Psoas muscle (tissue), 7 donors: ENCODE measurements at regions not wholly inside any gene's neighbourhood (a gene's known extent, or its start where the extent isn't known, plus 50 kb on each side); places are given as distances from the start of the nearest gene placed in this dataset.
A peak's percentile ranks its signal among the peaks of the same experiment; 100 is the strongest.

Source experiments
- ATAC-seq, 4 donors: fragments of 200-7000 bp; cut with Tn5 transposase; one replicate each; pipeline ENCODE4 v1.9.1; 2020; ENCODE audit warnings: moderate library complexity in 3 of 4, mild to moderate bottlenecking in 2 of 4
- DNase-seq, 2 donors: peaks; one replicate each; pipeline ENCODE4 v3.0.0-alpha.2; 2020
- H3K27ac ChIP-seq: fragments of 200-600 bp; one replicate; pipeline ENCODE4 v1.8.0; 2022
- H3K27me3 ChIP-seq, 3 donors: fragments of 200-600 bp in 1 of 3; one replicate each; pipeline versions ENCODE4 v1.6.1 to v1.8.0; 2013 to 2022; ENCODE audit warnings: low read length in 2 of 3, mild to moderate bottlenecking in 2 of 3, moderate library complexity in 1 of 3; ENCODE audit not compliant: insufficient read depth in 3 of 3
- H3K36me3 ChIP-seq, 2 donors: fragments of 200-600 bp in 1 of 2; one replicate each; pipeline versions ENCODE4 v1.6.1 to v1.8.0; 2013 to 2022; ENCODE audit warnings: low read depth in 1 of 2, mild to moderate bottlenecking in 1 of 2, moderate library complexity in 1 of 2; ENCODE audit not compliant: insufficient read depth in 1 of 2
- H3K4me1 ChIP-seq: fragments of 200-600 bp; one replicate; pipeline ENCODE4 v1.8.0; 2022
- H3K4me3 ChIP-seq: fragments of 200-600 bp; one replicate; pipeline ENCODE4 v1.8.0; 2022; ENCODE audit warnings: mild to moderate bottlenecking
- H3K9me3 ChIP-seq: fragments of 200-600 bp; one replicate; pipeline ENCODE4 v1.8.0; 2022
- WGBS, 3 donors: extraction: QIAGEN DNeasy Blood & Tissue Kit; methylation state at CpG; one replicate each; pipeline versions ENCODE4 v1.1.6 to v1.1.7; 2013; 5-methylcytosine and 5-hydroxymethylcytosine counted together
- intact Hi-C, 2 donors: fragments of 100-400 bp; cut with DNase I; formaldehyde crosslinking; loops; one replicate each; pipeline versions ENCODE4 v1.11.0 to v1.14.2; 2022
- TF ChIP-seq, protein P1 (sequence below): fragments of 200-600 bp; IDR thresholded peaks from one replicate; pipeline ENCODE4 v1.8.0; 2022; ENCODE audit warnings: antibody characterized with exemption
- donor health status: healthy with polysubstance abuse.
- donor health status: DM: no; HTN: no; CAD: no; lungs with moderate emphysema.
- donor health status: Bipolar disorder and iron deficiency.
- donor health status: healthy.
- donor health status: DM: yes; HTN: yes; CAD: no.
- donor health status: DM: no; HTN: no; CAD: no.
- donor health status: DM: yes; HTN: yes; CAD: no.

DNA sequence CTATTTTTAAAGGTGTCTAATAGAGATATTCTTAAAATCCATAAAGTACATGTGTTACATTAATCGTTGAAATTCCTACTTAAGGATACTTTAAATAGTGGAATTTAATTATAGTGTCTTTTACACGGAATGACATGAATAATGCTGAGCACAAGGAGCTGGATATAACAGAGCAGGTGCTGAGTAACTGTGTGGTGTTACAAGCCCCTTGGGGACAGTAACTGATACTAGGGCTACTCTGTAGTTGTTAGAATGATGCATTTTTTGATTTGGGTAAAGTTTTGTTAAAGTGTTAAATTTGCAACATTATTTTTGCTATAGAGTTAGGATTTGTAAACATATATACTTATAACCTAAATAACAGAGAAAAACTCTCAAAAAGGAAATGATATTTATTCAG is 1496.1 kb downstream of the OTOL1 start:
- TF ChIP-seq, protein P1, sequence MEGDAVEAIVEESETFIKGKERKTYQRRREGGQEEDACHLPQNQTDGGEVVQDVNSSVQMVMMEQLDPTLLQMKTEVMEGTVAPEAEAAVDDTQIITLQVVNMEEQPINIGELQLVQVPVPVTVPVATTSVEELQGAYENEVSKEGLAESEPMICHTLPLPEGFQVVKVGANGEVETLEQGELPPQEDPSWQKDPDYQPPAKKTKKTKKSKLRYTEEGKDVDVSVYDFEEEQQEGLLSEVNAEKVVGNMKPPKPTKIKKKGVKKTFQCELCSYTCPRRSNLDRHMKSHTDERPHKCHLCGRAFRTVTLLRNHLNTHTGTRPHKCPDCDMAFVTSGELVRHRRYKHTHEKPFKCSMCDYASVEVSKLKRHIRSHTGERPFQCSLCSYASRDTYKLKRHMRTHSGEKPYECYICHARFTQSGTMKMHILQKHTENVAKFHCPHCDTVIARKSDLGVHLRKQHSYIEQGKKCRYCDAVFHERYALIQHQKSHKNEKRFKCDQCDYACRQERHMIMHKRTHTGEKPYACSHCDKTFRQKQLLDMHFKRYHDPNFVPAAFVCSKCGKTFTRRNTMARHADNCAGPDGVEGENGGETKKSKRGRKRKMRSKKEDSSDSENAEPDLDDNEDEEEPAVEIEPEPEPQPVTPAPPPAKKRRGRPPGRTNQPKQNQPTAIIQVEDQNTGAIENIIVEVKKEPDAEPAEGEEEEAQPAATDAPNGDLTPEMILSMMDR, result no peak
- Histone ChIP-seq H3K4me3 (no peak overlapping the region), H3K9me3 (peaks cover 4% of the 10 kb centered on the region), H3K27ac (no peak overlapping the region), H3K36me3 (no peaks in the 10 kb centered on the region), H3K4me1 (no peaks in the 10 kb centered on the region), H3K27me3 (no peaks in the 10 kb centered on the region)
- DNase-seq (no peak), ATAC-seq (no peak)
- WGBS, 3 donors, result 25 to 39% (median 27%) methylated on average over 2 of the region's 2 CpGs
- intact Hi-C loops, result no loop called here

DNA sequence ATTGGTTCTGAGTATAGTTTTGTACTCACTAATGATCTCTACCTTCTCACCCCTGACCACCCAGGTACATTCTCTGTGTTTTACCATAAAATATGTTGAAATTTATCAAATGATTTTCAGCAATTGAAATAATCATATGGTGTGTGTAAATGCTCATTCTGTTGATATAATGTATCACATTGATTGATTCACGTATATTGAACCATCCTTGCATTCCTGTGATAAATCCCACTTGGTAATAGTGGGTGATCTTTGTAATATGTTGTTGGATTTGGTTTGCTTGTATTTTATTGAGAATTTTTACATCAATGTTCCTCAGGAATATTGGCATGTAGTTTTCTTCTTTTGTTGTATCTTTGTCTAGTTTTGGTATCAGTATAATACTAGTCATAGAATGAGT is 1497.6 kb downstream of the OTOL1 start:
- intact Hi-C loops, result no loop called here
- Histone ChIP-seq H3K27me3 (no peaks in the 10 kb centered on the region), H3K27ac (no peak overlapping the region), H3K36me3 (no peaks in the 10 kb centered on the region), H3K4me3 (no peak overlapping the region), H3K4me1 (no peaks in the 10 kb centered on the region), H3K9me3 (peaks cover 4% of the 10 kb centered on the region)
- no peak for DNase-seq
- TF ChIP-seq, protein P1, result no peak
- 0 to 46% (median 0%) methylated on average over 1 of the region's 1 CpG for WGBS, 3 donors
- no peak for ATAC-seq

DNA sequence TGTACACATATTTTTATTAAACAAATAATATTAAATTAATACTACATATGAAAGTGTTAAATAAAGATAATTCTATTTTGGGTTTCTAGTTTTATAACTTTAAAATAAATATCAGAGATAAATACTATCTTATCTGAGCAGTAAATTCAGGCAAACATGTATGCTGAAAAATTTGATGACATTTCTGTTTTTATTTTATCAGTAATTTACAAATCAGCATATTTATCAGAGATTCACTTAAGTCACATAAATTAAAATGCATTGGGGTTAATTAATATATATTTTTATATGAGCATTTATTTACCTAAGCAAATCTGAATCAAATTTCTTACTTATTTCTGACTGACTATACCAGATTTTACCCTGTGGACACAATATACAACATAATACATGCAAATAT is 1499.8 kb downstream of the OTOL1 start:
- TF ChIP-seq, protein P1, result no peak
- intact Hi-C loops, result no loop called here
- Histone ChIP-seq H3K27me3 (no peaks in the 10 kb centered on the region), H3K36me3 (no peaks in the 10 kb centered on the region), H3K4me1 (no peaks in the 10 kb centered on the region), H3K9me3 (peaks cover 4% of the 10 kb centered on the region), H3K4me3 (no peak overlapping the region), H3K27ac (no peak overlapping the region)
- no peak for ATAC-seq
- no peak for DNase-seq

DNA sequence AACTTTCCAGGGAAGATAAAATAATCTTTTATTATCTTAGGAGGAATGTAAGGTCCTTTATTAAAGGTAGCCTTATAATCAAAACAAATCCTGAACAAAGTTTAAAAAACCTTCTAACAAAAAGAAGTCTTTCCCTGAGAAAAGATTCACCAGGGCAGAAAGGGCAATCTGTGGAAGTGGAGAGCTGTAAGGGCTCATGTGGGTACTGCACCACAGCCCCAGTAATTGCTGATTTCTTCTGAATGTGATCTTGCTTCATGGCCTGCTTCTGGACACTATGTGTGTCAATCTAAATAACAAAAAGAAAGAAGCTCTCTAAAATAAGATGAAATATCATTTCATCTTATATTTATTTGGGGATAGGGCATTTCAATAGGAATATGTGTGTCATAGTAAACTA is 1501.6 kb downstream of the OTOL1 start:
- Histone ChIP-seq H3K36me3 (no peaks in the 10 kb centered on the region), H3K4me3 (no peak overlapping the region), H3K27ac (no peak overlapping the region)

DNA sequence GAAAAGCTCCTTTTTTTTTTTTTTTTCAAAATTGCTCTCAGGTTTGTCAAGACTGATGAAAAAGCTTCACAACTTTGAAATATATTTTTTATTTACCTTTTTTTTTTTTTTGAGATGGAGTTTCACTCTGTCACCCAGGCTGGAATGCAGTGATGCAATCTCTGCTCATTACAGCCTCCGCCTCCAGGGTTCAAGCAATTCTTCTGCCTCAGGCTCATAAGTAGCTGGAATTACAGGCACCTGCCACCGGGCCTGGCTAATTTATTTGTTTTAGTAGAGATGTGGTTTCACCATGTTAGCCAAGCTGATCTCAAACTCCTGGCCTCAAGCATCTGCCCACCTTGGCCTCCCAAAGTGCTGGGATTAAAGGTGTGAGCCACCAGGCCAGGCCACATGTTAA is 1515.0 kb downstream of the OTOL1 start:
- Histone ChIP-seq H3K27ac (no peak overlapping the region), H3K4me3 (no peak overlapping the region), H3K27me3 (no peaks in the 10 kb centered on the region), H3K4me1 (no peaks in the 10 kb centered on the region), H3K36me3 (no peaks in the 10 kb centered on the region), H3K9me3 (peaks cover 3% of the 10 kb centered on the region)
- 54 to 78% (median 72%) methylated on average over 2 of the region's 2 CpGs for WGBS, 3 donors
- TF ChIP-seq, protein P1, result no peak
- ATAC-seq (no peak), DNase-seq (peak in 1 of 2 donors; percentile 13)
- intact Hi-C loops, result no loop called here

More for the DNA sequence above, 1501.6 kb downstream of the OTOL1 start:
- intact Hi-C loops, result no loop called here
- H3K9me3 ChIP-seq, result peaks cover 4% of the 10 kb centered on the region
- DNase-seq (no peak), ATAC-seq (no peak)
- TF ChIP-seq, protein P1, result no peak
- H3K27me3 ChIP-seq, result no peaks in the 10 kb centered on the region
- no peaks in the 10 kb centered on the region for H3K4me1 ChIP-seq
